NCI-H82 treated with DMSO at 0.1 percent for 48 hours (cell line): ENCODE measurements at regions not wholly inside any gene's neighbourhood (a gene's known extent, or its start where the extent isn't known, plus 50 kb on each side); places are given as distances from the start of the nearest gene placed in this dataset.

Experiments
- DNase-seq: peaks from one replicate; lab custom pipeline; 2025; ENCODE audit not compliant: unreplicated experiment; lab: John Stamatoyannopoulos, UW

DNA sequence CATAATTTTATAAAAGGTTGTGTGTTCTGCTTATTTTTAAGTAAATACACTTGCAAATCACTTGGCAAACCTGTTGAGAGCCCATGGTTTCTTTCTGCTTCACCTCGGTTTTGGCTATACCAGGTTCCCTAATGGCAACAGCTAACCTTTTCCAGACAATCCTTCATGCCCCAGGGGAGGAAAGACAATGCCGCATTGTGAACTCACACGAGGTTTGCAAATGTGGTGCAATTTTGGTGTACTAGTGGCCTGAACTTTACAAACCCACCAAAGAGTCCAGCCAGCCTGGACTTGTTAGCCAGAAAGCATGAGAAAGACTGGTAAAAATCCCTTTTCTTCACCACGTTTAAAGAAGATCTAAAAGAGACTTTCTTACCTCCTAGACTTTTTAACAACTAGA is 84.8 kb upstream of the SOX4 start:
- DNase-seq, result no peak

DNA sequence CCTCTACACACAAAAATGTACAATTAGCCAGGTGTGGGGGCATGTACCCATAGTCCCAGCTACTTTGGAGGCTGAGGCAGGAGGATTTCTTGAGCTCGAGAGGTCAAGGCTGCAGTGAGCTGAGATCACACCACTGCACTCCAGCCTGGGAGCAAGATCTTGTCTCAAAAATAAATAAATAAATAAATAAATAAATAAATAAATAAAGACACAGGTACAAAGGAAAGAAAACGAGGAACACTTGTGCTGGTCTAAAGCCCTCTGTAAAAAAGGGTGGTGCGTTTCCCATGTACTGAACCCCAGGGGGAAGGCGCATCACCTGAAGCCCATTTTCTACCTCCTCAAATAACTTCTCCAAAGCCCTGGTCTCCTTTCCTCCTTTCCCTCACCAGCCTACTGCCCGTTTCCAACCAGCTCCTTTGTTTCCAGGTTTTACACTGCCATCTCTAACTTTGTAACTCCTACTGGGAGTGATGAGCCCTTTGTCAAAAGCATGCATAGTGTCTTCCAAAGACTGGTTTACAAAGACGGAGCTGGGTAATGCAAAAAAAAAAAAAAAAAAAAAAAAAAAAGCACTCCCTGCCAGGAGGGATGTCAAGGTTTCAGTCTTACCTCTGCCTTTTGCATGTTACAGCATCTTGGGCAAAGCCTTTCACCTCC is 81.5 kb upstream of the SOX4 start:
- no peak for DNase-seq

DNA sequence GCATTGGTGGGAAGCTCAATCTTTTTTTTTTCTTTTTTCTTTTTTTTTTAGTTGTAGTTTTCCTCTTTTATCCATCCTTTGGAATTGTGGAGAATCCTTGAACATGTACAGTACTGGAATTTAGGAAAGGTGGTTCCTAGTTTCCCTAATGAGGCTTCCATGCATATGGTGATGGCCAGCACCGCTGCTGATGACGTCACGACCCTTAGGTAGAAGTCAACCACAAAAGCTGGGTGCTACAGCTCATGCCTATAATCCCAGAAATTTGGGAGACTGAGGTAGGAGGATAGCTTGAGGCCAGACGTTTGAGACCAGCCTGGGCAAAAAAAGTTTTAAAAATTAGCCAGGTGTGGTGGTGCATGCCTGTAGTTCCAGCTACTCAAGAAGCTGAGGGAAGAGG is 79.3 kb upstream of the SOX4 start:
- no peak for DNase-seq

DNA sequence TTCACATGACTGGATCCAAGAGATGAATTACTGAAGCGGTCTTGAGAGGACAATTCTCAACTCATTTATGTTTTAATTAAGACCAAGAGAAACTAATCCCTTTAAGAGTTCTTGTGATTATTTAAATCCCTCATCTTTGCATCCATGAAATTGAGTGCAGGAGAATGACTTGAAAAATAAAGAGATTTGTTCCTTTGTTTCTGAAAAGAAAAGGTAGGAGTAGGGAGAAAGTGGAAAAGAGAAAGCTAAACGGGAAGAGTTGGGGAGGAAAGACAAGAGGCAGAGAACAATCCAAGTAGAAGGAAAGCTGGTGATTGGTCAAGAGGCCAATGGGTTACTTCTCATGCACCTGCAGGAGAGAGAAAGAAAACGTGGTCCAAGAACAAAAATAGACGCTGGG is 75.2 kb upstream of the SOX4 start:
- no peak for DNase-seq

DNA sequence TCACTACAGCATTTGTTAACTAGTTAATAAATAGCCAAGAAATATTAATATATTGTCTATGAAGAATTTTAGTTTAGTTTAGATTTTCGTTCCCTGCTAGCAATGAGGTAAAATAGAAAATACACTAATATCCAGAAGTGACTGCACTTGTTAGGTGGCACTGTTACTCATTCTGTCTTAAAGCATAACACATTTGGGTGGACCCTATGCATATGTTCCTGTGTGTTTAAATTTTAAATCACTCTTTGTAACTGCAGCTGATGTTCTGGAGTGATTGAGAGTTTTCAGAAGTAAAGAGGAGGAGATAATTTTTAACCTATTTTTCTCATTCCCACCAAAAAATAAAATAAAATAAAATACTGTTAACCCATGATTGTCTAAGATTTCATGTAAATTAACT is 73.9 kb upstream of the SOX4 start:
- DNase-seq, result no peak

DNA sequence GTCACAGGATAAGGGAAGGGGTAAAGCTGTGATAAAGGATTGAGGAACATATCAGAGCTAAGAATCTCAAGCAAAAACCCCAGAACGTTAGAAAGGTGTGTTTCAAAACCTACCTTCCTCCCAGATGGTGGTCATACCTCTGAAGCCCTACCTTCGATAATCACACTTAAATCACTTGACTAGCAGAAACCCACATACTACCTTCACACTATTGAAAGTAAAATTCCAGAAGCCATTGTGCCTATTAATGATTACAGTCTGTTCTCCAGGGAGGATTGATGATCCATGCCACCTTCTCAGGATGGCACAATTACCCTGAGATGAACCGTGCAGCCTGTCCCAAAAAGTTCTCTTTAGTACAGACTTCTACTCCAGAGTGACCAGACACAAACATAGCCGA is 72.3 kb upstream of the SOX4 start:
- DNase-seq, result no peak

DNA sequence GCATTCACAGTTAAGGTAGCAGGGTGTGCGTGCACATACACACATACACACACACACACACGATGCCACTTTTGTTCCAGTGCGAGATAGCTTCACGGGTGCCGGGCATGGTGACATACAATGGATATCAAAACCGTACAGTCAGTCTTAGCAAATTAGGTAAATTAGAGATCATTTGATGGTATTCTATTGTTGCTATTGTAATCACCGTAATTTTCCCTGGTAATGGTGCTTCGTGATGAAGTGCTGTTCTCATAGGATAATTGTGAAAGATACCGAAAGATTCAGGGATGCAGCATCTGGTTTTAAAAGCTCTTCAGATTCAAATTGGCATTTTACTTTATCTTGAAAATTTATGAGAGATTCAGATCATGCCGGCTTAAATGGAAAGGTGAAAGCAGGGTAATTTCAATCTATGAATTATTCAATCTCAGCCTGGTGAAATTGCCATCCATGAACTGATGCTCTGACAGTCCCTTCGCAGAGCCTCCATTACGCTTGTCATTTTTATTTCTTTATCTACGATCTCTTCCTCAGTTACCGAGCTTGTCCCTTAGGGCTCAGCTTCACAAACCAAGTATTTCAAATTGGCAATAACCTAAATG is 71.3 kb upstream of the SOX4 start:
- DNase-seq, result no peak

DNA sequence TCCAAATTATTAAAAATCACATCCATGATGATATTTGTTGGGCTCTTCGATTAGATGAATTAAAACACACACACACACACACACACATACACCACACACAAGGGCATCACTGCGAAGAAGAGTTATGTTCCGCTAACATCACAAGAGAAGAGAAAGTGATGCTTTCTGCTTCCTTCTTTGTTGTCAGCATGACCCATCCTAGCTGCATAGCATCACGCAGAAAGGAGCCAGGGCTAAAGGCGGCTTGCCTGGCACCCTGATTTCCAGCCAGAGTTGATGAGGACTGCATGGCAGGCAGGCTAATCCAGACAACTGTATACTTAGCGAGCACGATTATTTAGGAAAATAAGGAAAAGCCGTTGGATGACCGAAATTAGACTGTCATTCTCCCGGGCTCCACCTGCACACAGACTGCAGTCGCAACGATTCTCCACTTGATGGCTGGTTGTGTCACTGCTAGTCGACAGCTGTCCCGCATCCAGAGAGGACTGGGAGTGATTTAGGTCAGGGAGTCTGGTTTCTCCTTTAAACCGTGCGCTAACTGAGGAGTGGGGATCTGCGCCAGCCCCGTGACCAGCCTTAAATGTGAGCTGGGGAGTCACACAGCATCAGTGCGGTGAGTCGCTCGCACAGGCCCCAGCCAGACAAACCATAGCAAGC is 70.6 kb upstream of the SOX4 start:
- no peak for DNase-seq

DNA sequence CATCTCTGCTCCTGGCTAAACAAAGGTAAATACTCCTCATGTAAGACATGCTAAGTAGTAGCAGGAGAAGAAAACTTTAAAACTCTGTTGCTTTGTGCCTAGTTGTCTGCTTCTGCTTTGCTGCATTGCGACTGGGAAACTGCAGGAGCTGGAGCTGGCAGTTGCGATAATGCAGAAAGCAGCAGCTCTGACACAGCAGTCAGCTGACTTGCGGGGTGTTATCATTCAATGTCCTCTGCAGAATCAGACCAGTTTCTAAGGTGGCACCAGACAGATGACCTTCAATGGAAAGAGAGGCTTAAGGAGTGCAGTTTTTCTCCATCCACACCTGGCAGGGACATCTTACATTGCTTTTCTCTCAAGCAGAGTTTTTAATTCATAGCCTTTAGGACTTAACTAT is 69.9 kb upstream of the SOX4 start:
- no peak for DNase-seq

DNA sequence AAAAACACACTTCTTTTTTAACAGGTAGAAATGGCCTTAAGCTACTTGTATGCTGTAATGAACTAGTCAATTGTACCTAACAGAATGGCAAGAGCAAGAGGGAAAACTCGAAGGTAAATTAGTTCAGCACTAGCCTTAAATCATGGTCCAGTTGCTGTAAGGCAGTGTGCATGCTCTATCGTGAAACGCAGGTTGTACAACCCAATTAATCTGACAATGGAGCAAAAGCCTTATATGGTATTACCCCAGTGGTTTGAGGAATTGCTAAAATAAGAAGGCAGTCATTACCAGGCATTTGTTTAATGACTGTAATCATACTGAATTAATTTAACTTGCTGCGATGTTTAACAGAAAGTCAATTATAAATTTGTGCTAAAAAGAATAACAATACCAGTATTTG is 69.3 kb upstream of the SOX4 start:
- DNase-seq, result no peak

DNA sequence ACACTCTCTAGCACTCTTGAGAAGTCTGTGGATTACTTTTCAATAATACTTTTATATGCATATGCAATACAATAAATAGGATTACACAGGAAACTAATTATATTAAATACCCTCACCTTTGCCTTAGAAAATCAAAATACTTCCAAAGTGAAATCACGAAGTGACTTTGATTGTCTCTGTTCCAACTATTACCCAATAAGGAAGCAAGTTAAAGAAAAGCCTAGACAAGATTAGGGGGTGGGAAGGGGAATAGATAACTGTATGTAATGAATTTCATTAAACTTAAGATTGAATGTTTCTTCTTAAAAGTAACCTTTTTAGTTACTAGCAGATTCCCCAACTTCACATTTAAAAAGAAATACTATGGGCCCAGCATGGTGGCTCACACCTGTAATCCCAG is 66.6 kb upstream of the SOX4 start:
- DNase-seq, result no peak

DNA sequence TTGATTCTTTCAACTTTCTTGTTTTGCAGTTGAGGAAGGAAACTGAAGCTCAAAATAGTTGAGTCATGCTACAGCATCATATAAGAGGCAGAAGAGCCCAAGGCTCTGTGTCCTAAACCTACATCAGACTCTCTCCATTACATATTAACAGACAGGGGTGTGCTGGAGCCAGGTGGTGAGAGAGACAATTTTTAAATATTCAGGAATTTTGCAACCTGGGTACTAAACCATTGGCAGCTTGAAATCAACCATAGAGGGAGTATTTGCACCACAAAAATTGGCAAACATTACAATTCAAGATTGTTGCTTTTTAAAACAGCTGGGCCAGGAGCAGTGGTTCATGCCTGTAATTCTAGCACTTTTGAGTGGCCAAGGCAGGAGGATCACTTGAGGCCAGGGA is 65.8 kb upstream of the SOX4 start:
- DNase-seq, result no peak

DNA sequence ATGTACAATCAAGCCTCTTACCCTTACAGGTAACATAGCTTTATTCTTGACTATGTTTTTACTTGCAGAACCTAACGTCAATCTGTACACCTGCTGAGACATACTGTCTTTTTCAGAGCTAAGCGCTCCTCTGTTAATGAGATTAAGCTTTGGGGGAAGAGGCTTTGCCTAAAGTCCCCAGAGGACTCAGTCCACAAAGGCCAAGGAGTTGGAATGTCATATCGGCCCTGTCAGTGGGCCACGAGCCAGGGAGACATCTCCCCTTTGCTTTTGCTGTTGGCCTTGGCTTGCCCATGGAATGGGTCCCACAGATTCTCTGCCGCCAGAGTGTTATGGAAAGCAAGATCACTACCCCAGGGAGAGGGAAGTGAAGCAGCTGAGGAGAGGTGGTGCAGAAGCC is 64.1 kb upstream of the SOX4 start:
- DNase-seq, result peak; percentile 85

DNA sequence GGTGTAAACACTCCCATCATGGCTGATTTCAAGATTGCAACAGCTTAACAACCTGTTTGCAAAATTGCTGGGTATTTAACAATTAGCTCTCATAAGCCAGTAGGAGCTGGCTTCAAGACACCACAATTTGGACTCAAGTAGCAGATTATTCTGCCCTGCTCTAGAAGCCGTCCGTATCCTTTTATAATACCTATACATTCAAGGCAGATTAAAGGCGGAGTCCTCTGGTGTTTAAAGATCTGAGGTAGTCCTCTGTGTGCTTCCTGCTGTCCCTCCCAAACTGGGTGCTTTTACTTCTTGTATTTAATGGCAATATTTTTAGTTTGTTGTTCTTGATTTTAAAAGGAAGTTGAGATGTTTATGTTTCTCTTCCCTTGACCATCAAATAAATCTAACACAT is 62.2 kb upstream of the SOX4 start:
- no peak for DNase-seq

DNA sequence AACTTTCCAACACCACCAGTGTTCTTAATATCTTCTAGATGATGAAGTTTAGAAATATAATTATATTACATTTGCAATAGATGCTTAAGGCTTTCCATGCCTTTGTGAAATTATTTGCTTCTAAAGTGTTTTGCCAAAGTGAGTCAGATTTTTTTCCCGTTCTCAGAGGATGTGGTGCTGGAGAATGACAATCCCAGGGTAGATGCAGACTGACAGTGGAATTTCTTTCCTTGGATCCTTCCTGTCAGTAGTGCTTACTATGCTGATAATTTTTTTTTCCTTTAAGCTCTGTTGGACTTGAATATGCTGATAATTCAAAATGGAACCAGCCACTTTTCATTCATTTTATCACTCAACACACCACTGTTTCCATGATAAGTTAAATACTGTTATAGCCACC is 59.9 kb upstream of the SOX4 start:
- no peak for DNase-seq

DNA sequence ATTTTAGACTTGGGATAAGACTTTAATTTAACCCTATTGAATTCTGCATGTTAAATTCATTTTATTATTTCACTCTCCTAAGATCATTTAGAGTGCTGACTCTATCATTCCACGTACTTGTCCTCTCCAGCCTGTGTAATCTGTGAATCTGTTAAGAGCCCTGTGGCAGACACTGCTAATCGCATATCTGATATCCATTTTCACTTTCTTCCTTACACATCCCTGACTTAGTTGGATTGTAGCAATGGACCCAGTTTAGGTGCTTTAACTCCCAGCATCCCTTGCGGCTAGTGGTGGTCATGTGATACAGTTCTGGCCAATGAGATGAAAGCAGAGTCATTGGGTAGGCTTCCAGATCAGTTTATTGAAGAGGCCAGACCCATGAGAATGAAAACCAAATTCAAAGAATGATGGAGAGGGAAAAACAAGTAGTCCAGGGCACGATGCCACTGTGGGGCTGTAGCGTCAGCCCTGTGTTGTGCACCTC is 57.2 kb upstream of the SOX4 start:
- no peak for DNase-seq

DNA sequence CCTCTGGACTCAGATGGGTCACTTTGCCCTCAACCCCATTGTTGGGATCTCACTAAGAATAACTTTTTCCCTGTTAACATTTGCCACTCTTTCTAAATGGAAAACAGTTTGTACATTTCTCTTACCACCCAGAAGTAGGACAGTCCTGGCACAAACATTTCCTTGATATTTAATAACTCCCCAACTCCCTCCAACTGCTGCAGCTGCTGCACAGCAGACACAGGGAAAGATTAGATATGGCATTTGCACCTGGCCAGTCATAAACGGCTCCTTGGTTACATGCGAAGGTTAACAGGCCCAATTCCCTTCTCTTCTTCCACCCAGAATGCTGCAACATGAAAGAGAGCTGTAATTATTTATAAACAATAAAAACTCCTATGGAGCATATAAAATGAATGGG is 55.9 kb upstream of the SOX4 start:
- no peak for DNase-seq

DNA sequence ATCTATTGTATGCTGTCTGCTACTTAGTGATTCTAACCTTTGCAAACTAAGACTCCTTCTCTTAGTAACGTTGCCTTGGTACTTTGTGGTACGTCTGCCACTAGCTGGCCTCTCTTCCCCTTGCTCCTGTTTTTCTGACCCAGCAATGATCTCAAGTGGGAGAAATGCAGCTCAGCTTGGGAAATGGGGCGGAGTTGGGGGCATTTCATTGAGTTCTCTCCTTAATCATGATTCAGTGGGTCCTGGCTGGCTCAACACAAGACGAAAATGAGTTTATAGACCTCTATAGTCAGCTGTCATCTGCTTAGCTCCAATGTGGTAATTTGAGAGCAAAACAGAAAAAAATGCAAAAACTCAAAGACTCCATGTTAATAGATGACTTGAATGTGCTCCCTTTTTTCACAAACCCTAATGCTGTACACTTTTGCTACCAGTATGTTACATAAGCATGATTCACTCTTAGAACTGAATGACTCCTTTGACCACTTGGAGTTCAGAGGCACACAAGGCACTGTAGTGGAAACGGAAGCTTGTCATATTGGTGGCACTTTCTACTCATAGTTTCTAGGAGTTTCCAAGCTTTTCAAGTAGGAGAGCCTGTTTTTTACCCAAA is 55.3 kb upstream of the SOX4 start:
- DNase-seq, result no peak

DNA sequence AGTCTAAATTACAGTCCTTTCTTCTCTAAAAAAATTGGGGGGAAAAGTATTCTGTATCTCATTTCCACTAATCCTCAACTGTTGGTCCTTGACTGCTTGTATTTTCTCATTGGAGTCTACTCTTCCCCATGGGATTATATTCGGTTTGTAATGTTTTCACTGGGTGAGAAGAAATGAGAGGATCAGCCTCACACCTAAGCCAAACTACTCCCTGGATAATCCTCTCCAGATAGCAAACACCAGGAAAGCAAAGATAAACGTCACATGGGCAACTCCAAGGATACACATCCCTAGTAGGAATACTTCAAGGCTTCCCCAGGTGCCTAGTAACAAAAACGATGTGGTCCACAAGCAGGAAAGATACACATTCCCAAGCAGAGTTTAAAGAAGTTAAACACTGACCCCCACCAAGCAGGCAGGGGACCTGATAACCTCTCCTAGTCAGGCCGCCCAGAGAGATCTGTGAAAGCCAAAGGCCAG is 53.9 kb upstream of the SOX4 start:
- DNase-seq, result peak; percentile 62
